ENCODE measurements at regions not wholly inside any gene's neighbourhood (a gene's known extent, or its start where the extent isn't known, plus 50 kb on each side); places are given as distances from the start of the nearest gene placed in this dataset.

DNA sequence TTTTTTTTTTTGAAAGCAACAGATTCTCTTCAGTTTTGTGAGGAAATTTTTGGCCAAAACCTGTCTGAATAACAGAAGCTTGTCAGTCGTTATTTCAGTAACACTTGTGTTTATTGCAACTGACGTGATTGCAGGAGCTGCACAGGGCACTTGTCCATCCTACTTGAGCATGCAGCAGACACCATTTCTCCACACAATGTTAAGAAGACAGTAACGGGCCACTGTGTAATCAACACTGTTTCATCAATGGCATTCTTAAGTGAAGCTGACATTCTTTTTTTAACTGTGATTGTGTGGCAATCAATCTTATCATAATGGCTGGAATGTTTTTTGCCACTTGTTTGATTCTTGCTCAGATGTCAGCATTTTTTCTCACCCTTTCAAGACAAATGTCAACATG, 50.1 kb upstream of the PIEZO2 start:
- H4K20me1 ChIP-seq (ENCODE audit: insufficient read depth, low read length), result no peaks in the 10 kb centered on the region
- TF ChIP-seq, protein P1, sequence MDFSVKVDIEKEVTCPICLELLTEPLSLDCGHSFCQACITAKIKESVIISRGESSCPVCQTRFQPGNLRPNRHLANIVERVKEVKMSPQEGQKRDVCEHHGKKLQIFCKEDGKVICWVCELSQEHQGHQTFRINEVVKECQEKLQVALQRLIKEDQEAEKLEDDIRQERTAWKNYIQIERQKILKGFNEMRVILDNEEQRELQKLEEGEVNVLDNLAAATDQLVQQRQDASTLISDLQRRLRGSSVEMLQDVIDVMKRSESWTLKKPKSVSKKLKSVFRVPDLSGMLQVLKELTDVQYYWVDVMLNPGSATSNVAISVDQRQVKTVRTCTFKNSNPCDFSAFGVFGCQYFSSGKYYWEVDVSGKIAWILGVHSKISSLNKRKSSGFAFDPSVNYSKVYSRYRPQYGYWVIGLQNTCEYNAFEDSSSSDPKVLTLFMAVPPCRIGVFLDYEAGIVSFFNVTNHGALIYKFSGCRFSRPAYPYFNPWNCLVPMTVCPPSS (IDR thresholded peaks at IDR 0.05), result no peak
- TF ChIP-seq, protein P2, sequence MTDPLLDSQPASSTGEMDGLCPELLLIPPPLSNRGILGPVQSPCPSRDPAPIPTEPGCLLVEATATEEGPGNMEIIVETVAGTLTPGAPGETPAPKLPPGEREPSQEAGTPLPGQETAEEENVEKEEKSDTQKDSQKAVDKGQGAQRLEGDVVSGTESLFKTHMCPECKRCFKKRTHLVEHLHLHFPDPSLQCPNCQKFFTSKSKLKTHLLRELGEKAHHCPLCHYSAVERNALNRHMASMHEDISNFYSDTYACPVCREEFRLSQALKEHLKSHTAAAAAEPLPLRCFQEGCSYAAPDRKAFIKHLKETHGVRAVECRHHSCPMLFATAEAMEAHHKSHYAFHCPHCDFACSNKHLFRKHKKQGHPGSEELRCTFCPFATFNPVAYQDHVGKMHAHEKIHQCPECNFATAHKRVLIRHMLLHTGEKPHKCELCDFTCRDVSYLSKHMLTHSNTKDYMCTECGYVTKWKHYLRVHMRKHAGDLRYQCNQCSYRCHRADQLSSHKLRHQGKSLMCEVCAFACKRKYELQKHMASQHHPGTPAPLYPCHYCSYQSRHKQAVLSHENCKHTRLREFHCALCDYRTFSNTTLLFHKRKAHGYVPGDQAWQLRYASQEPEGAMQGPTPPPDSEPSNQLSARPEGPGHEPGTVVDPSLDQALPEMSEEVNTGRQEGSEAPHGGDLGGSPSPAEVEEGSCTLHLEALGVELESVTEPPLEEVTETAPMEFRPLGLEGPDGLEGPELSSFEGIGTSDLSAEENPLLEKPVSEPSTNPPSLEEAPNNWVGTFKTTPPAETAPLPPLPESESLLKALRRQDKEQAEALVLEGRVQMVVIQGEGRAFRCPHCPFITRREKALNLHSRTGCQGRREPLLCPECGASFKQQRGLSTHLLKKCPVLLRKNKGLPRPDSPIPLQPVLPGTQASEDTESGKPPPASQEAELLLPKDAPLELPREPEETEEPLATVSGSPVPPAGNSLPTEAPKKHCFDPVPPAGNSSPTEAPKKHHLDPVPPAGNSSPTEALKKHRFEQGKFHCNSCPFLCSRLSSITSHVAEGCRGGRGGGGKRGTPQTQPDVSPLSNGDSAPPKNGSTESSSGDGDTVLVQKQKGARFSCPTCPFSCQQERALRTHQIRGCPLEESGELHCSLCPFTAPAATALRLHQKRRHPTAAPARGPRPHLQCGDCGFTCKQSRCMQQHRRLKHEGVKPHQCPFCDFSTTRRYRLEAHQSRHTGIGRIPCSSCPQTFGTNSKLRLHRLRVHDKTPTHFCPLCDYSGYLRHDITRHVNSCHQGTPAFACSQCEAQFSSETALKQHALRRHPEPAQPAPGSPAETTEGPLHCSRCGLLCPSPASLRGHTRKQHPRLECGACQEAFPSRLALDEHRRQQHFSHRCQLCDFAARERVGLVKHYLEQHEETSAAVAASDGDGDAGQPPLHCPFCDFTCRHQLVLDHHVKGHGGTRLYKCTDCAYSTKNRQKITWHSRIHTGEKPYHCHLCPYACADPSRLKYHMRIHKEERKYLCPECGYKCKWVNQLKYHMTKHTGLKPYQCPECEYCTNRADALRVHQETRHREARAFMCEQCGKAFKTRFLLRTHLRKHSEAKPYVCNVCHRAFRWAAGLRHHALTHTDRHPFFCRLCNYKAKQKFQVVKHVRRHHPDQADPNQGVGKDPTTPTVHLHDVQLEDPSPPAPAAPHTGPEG (CRISPR knock-in tag; IDR thresholded peaks at IDR 0.05), result no peak
- TF ChIP-seq MAFK (conservative IDR thresholded peaks at IDR 0.05 in 1 of 2, IDR thresholded peaks at IDR 0.05 in 1 of 2; ENCODE audit: low read length in 2 of 2), result peak in 1 of 2 experiments; percentile 4; a peak in 1 of 4 replicates
- no peaks in the 10 kb centered on the region for H3K79me2 ChIP-seq (ENCODE audit: insufficient read depth, low read length)
- H3K4me2 ChIP-seq (ENCODE audit: low read depth, low read length), result no peak overlapping the region
- in situ Hi-C loops (cut with HindIII; ENCODE audit: extremely low pct_ligation_motif_present, low pct_unique_long_range_greater_than_20kb), result no loop called here
- no peak overlapping the region for H3K9ac ChIP-seq (ENCODE audit: insufficient read depth, low read depth, low read length)
- POLR2A ChIA-PET, result no interaction called here
- FAIRE-seq (no peak), DNase-seq (ENCODE audit: low spot score) (no peak), ATAC-seq (no peak)
- no peaks in the 10 kb centered on the region for H3K36me3 ChIP-seq (replicated peaks in 1 of 2; ENCODE audit: control insufficient read depth in 1 of 2, insufficient read depth in 2 of 2, low read length in 2 of 2)
- no peaks in the 10 kb centered on the region for H3K9me3 ChIP-seq (ENCODE audit: low read length)
- BruUV-seq (replicated peaks), result no TSS peak
- CTCF ChIA-PET (ENCODE audit: low intra/inter-chr PET ratio, low total read pairs), result no interaction called here
- intact Hi-C loops (cut with micrococcal nuclease; ENCODE audit: unreplicated experiment), result no loop called here
- no peaks in the 10 kb centered on the region for H3K4me1 ChIP-seq (ENCODE audit: insufficient read depth, low read length)
- no peak overlapping the region for H3K4me3 ChIP-seq (replicated peaks in 1 of 3; ENCODE audit: insufficient read depth in 1 of 3, low read depth in 2 of 3, low read length in 3 of 3)
- H3K27ac ChIP-seq (ENCODE audit: extremely low read length, insufficient read depth, low read length), result no peak overlapping the region
- 0 out of 5 replicates have a peak, but pooled peaks cover 0 to 6% of the 10 kb centered on the region in 2 experiments for H3K27me3 ChIP-seq (ENCODE audit: control insufficient read depth in 1 of 2, insufficient read depth in 2 of 2, low read length in 2 of 2)
- WGBS (ENCODE audit: low lambda C conversion rate), result 8% methylated on average over 3 of the region's 3 CpGs
- H2AFZ ChIP-seq (ENCODE audit: low read length), result no peak overlapping the region
